ENCODE measurements at regions not wholly inside any gene's neighbourhood (a gene's known extent, or its start where the extent isn't known, plus 50 kb on each side); places are given as distances from the start of the nearest gene placed in this dataset.

GRCh38 chr1:221794935-221795334 is 53.0 kb upstream of the DUSP10 start:
- Histone ChIP-seq H3K4me2 (ENCODE audit: insufficient read depth in 1 of 2, low read depth in 2 of 2, low read length in 2 of 2) (no peak overlapping the region), H2BK120ac (replicated peaks; ENCODE audit: low read depth, low read length) (no peak overlapping the region), H4K20me1 (replicated peaks in 1 of 2; ENCODE audit: control insufficient read depth in 1 of 2, insufficient read depth in 2 of 2, low read length in 2 of 2) (no peaks in the 10 kb centered on the region), H4K5ac (ENCODE audit: insufficient read length, low read depth, low read length) (no peak overlapping the region), H3K79me2 (ENCODE audit: control insufficient read depth in 1 of 2, insufficient read depth in 2 of 2, low read length in 2 of 2) (no peaks in the 10 kb centered on the region), H4K91ac (replicated peaks; ENCODE audit: insufficient read length, low read length) (no peak overlapping the region), H2AK5ac (ENCODE audit: low read depth, low read length) (no peak overlapping the region), H3K23me2 (ENCODE audit: low read depth, low read length) (no peaks in the 10 kb centered on the region), H3K9me3 (ENCODE audit: insufficient read depth in 2 of 2, low read depth in 1 of 2, low read length in 1 of 2) (no peaks in the 10 kb centered on the region), H3K4ac (replicated peaks; ENCODE audit: insufficient read length, low read depth, low read length) (no peak overlapping the region), H2BK5ac (ENCODE audit: low read depth, low read length) (no peak overlapping the region), H3K56ac (replicated peaks; ENCODE audit: insufficient read length, low read depth, low read length) (no peak overlapping the region), H2AFZ (ENCODE audit: low read length) (no peak overlapping the region), H2BK15ac (ENCODE audit: low read length) (no peak overlapping the region), H3K27me3 (replicated peaks in 1 of 4; ENCODE audit: control insufficient read depth in 3 of 4, extremely low read depth in 1 of 4, insufficient read depth in 3 of 4, low read length in 3 of 4) (no peaks in the 10 kb centered on the region; a peak in 1 of 7 replicates), H2BK12ac (ENCODE audit: low read depth, low read length) (no peak overlapping the region), H4K8ac (ENCODE audit: extremely low read depth, insufficient read depth, low read length) (no peak overlapping the region), H3K4me1 (replicated peaks in 1 of 4; ENCODE audit: control insufficient read depth in 3 of 4, insufficient read depth in 4 of 4, low read length in 3 of 4) (no peaks in the 10 kb centered on the region), H3K9ac (replicated peaks in 1 of 4; ENCODE audit: extremely low read depth in 1 of 4, low read depth in 3 of 4, low read length in 3 of 4) (no peak overlapping the region), H2BK20ac (ENCODE audit: low read length) (no peak overlapping the region), H3K79me1 (ENCODE audit: low read depth, low read length) (no peaks in the 10 kb centered on the region), H3K18ac (ENCODE audit: extremely low read depth, low read length) (no peak overlapping the region), H3K23ac (ENCODE audit: insufficient read length) (no peak overlapping the region), H3K14ac (ENCODE audit: insufficient read length) (no peak overlapping the region), H3K36me3 (ENCODE audit: control insufficient read depth in 2 of 4, insufficient read depth in 4 of 4, low read length in 3 of 4) (no peaks in the 10 kb centered on the region), H3K27ac (ENCODE audit: low read depth, low read length) (no peak overlapping the region), H3K4me3 (ENCODE audit: extremely low read depth in 1 of 4, insufficient read depth in 2 of 4, low read depth in 3 of 4, low read length in 4 of 4) (no peak overlapping the region)
- no peak for DNase-seq (ENCODE audit: low read depth in 1 of 2, low spot score in 2 of 2)
- TF ChIP-seq JUN (IDR thresholded peaks at IDR 0.05; ENCODE audit: low read depth, low read length) (no peak), CBX8 (IDR thresholded peaks at IDR 0.05; ENCODE audit: borderline replicate concordance, low read depth, low read length) (no peak), POLR2A (IDR thresholded peaks at IDR 0.05; ENCODE audit: control extremely low read depth in 1 of 2, low read depth in 2 of 2, low read length in 2 of 2) (no peak)
- ChIA-PET POLR2A (ENCODE audit: partially characterized antibody) (no interaction called here), CTCF (ENCODE audit: partially characterized antibody) (no interaction called here)
- no peak for FAIRE-seq
- WGBS, 2 experiments (ENCODE audit: extremely low coverage in 1 of 2, insufficient coverage in 1 of 2, insufficient read length in 1 of 2, insufficient replicate concordance in 2 of 2, low coverage in 1 of 2, low lambda C conversion rate in 2 of 2, missing lambda C conversion rate in 1 of 2), result 95% methylated on average over 1 of the region's 1 CpG; no CpG with 5 or more reads in 1 of the 2 experiments

Measured in H1 (cell line).